Duodenal mucosa (tissue), 2 donors: ENCODE measurements at regions not wholly inside any gene's neighbourhood (a gene's known extent, or its start where the extent isn't known, plus 50 kb on each side); places are given as distances from the start of the nearest gene placed in this dataset.

Experiments used
- H3K27ac ChIP-seq: one replicate; pipeline ENCODE4 v1.7.0; 2013; ENCODE audit warnings: low read depth, low read length
- H3K27me3 ChIP-seq, 2 donors: one replicate each; pipeline ENCODE4 v1.7.0; 2013; ENCODE audit warnings: low read length in 2 of 2, control low read depth in 1 of 2; ENCODE audit not compliant: insufficient read depth in 2 of 2, control insufficient read depth in 1 of 2
- H3K36me3 ChIP-seq, 2 donors: one replicate each; pipeline ENCODE4 v1.7.0; 2013; ENCODE audit warnings: low read length in 2 of 2, control low read depth in 1 of 2; ENCODE audit not compliant: insufficient read depth in 2 of 2, control insufficient read depth in 1 of 2
- H3K4me1 ChIP-seq, 2 donors: one replicate each; pipeline ENCODE4 v1.7.0; 2013; ENCODE audit warnings: low read length in 2 of 2, control low read depth in 1 of 2; ENCODE audit not compliant: insufficient read depth in 2 of 2, control insufficient read depth in 1 of 2
- H3K4me3 ChIP-seq, 2 donors: one replicate each; pipeline ENCODE4 v1.7.0; 2013; ENCODE audit warnings: low read length in 2 of 2, low read depth in 1 of 2
- H3K9ac ChIP-seq, 2 donors: one replicate each; pipeline ENCODE4 v1.7.0; 2013; ENCODE audit warnings: low read length in 2 of 2, low read depth in 1 of 2
- H3K9me3 ChIP-seq, 2 donors: one replicate each; pipeline ENCODE4 v1.7.0; 2013; ENCODE audit warnings: low read length in 2 of 2, control low read depth in 1 of 2; ENCODE audit not compliant: control insufficient read depth in 1 of 2

DNA sequence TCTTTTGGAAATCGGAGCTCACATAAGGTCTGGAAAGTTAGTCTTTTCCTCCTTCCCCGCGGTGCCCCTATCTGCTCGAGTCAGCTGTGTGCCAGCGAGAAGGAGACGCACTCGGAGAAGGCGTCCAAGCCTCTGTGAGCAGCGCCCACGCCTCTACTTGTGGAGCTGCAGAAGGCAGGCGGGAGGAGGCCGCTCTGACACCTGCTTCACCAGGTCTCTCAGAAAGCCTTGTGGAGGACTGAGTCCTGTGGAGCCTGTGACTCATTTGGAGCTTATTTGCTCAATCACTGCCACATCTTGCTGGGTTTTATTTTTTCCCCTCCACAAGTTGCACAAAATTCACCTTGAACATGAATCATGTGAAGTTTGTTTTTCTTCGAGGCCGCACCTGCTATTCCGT, 117.5 kb downstream of the IRX2 start:
- Histone ChIP-seq H3K4me1 (no peaks in the 10 kb centered on the region), H3K27ac (no peak overlapping the region), H3K9ac (no peak overlapping the region), H3K9me3 (no peaks in the 10 kb centered on the region), H3K27me3 (no peaks in the 10 kb centered on the region), H3K36me3 (no peaks in the 10 kb centered on the region), H3K4me3 (no peak overlapping the region)

DNA sequence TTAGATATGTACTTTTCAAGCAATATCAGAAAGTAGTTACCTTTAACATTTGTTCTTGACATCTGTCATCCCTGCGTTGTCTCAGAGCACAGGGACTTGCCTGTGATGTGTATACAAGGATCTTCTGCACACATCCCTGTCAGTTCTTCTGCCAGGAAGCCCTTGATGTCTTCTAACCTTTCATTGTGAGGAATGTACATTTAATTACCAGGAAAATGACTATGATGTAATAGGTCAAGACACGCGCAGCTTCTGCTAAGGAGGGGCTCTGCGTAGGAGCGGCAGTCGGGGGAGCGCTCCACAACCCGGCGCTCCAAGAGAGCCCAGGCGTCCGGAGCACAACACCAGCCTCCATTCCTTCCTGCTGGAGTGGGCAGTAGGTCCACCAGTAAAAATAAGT, 119.7 kb downstream of the IRX2 start:
- no peaks in the 10 kb centered on the region for H3K36me3 ChIP-seq
- no peak overlapping the region for H3K27ac ChIP-seq
- H3K9me3 ChIP-seq: no peaks in the 10 kb centered on the region
- H3K27me3 ChIP-seq: no peaks in the 10 kb centered on the region
- no peak overlapping the region for H3K9ac ChIP-seq
- H3K4me3 ChIP-seq: no peak overlapping the region
- no peaks in the 10 kb centered on the region for H3K4me1 ChIP-seq

DNA sequence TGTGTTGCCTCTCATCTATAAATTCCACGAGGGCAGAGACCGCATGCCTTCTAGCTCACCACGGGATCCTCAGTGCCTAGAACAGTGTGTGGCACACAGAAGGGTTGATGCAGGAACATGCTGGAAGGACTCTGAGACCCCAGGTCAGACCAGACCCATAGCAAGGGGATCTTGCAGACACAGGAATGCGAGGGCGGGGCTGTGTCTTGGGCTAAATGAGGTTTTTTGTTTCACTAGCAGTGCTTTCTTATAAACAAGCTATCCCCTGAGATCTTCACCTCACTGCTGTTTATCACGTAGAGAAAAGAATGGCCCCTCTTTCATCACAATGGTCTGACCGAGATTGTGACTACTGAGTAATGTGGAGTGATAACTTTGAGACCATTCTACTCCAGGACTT, 122.4 kb downstream of the IRX2 start:
- no peaks in the 10 kb centered on the region for H3K36me3 ChIP-seq
- no peak overlapping the region for H3K9ac ChIP-seq
- no peaks in the 10 kb centered on the region for H3K4me1 ChIP-seq
- H3K27me3 ChIP-seq: no peaks in the 10 kb centered on the region
- no peak overlapping the region for H3K27ac ChIP-seq
- H3K4me3 ChIP-seq: no peak overlapping the region
- H3K9me3 ChIP-seq: no peaks in the 10 kb centered on the region

DNA sequence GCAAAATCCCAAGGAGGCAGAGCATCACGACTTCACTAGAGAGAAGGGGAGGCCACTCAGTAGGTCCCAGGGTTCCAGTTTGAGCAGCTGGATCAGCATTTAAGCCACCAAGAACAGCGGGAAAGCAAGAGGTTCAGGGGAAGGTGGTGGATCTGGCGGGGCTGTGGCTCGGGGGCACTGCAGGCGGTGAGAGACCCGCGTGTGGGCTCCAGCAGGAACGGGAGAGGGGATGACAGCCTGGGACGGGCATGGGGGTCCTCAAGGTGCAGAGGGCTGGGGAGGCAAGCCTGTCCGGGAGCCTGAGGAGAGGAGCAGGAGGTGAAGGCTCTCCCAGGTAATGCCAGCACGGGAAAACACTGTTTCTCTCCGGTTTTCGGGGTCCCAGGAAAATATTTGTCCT, 123.6 kb downstream of the IRX2 start:
- no peaks in the 10 kb centered on the region for H3K4me1 ChIP-seq
- H3K27ac ChIP-seq: no peak overlapping the region
- H3K27me3 ChIP-seq: no peaks in the 10 kb centered on the region
- no peak overlapping the region for H3K4me3 ChIP-seq
- H3K9me3 ChIP-seq: no peaks in the 10 kb centered on the region
- no peaks in the 10 kb centered on the region for H3K36me3 ChIP-seq
- no peak overlapping the region for H3K9ac ChIP-seq

DNA sequence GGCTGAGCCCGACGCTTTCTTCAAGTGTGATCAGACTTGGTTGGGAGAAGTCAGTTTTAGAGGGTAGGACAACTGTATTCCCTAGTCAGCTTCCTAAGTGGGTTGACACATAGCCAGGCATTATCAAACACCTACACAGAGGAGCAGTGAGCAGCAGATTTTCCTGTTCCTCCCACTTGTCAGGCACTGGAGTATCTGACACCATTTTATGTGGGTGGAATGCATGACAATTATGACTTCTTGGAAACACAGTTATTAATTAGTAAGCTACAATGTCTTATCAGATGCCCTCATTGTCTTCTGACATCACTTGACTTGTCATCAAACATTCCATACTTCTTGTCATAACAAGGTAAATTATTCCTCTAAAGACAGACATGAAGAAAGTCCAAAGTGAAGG, 124.9 kb downstream of the IRX2 start:
- Histone ChIP-seq H3K36me3 (no peaks in the 10 kb centered on the region), H3K4me1 (no peaks in the 10 kb centered on the region), H3K4me3 (no peak overlapping the region), H3K9ac (no peak overlapping the region), H3K9me3 (no peaks in the 10 kb centered on the region), H3K27me3 (no peaks in the 10 kb centered on the region), H3K27ac (no peak overlapping the region)

DNA sequence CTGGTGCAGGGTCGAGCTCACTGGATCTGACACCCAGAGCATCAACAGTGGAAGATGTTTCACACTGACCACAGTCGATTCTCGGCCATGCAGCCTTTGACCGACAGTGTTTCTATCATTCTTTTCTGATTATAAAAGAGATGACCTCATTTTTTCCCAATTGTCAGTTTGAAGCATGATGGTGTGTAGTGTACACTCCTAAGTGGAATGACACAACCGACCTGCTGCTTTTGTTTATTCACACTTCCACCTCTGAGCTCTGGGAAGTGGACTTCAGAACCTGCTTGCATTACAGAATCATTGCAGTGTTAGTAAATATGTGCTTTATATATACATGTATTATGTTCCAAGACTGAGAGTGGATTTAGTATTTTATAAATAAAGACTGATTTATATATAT, 128.6 kb downstream of the IRX2 start:
- H3K4me1 ChIP-seq: no peaks in the 10 kb centered on the region
- no peak overlapping the region for H3K4me3 ChIP-seq
- no peak overlapping the region for H3K9ac ChIP-seq
- no peaks in the 10 kb centered on the region for H3K9me3 ChIP-seq
- no peak overlapping the region for H3K27ac ChIP-seq
- no peaks in the 10 kb centered on the region for H3K27me3 ChIP-seq
- H3K36me3 ChIP-seq: no peaks in the 10 kb centered on the region

DNA sequence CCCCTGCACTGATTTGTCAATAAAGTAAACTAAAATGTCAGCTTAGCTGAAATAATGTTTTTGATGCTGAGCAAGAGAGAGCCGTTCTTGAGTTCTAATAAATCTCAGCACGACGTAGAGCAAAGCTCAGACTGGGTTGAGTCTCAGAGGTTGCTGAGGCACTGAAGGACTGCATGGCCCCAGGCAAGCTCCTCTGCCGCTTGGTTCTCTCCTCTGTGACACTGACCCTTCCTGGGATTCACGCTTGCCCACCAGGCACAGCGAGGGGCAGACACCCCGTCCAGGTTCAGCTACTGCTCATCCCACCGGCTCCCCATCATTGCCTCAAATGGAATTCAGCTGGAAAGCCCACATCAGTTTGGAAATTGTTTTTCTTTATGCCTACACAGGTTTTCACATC, 129.8 kb downstream of the IRX2 start:
- Histone ChIP-seq H3K4me3 (no peak overlapping the region), H3K27me3 (no peaks in the 10 kb centered on the region), H3K9ac (no peak overlapping the region), H3K9me3 (no peaks in the 10 kb centered on the region), H3K36me3 (no peaks in the 10 kb centered on the region), H3K4me1 (no peaks in the 10 kb centered on the region), H3K27ac (no peak overlapping the region)

DNA sequence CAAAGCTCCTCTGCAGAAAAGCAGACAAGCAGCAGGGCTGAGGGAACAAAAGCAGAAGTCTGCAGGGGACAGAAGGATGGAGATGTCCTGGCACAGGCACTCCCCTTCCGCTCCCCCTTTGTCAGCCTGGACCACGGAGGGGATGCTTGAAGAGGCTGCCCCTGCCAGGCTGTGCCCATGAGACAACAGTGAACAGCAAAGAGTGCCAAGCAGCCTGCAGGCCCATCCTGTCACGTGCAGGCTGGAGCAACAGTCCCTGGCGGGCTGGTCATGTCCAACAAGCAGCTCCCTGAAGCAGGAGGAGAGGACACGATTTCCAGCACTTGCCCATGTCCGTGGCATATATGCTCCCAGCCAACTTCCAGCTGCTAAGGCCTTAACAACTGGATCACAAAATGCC, 132.3 kb downstream of the IRX2 start:
- no peaks in the 10 kb centered on the region for H3K36me3 ChIP-seq
- H3K9me3 ChIP-seq: no peaks in the 10 kb centered on the region
- H3K27me3 ChIP-seq: no peaks in the 10 kb centered on the region
- no peak overlapping the region for H3K4me3 ChIP-seq
- H3K4me1 ChIP-seq: no peaks in the 10 kb centered on the region
- no peak overlapping the region for H3K9ac ChIP-seq
- no peak overlapping the region for H3K27ac ChIP-seq

DNA sequence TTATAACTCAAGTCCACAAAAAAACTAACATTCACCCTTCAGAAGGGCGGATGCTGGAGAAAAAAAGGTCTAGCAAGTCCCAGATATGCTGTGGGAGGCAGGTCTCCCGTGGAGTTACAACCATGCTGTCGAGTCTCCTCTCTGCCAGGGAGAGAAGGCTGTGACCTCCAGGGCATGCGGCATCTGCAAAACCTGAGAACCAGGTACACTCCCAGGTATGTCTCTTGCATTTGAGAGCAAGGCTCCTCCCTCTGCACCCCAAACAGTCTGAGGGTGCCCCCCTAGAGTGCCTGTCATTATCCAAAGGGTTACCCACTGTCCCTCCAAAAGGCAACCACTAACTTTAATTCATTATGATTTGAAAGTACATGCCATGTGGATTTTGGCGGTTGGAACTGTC, 134.0 kb downstream of the IRX2 start:
- Histone ChIP-seq H3K9ac (no peak overlapping the region), H3K27me3 (no peaks in the 10 kb centered on the region), H3K36me3 (no peaks in the 10 kb centered on the region), H3K4me1 (no peaks in the 10 kb centered on the region), H3K4me3 (no peak overlapping the region), H3K27ac (no peak overlapping the region), H3K9me3 (no peaks in the 10 kb centered on the region)

DNA sequence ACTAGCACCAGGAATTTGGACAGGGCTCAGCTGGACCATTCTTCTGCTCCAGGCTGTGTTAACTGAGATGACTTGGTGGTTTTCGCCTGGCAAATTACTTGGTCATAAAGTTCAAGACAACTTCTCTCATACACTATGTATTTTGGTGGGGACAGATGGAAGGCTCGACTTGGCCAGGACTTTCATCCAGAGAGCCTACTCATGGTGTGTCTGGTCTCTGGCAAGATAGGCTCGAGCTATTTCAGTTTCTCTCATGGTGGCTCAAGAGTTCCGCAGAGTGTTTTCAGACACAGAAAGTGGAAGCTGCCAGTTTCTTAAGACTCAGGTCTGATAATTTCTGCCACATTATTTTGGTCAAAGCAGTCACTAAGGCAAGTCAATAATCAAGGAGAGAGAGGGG, 135.6 kb downstream of the IRX2 start:
- H3K4me1 ChIP-seq: no peaks in the 10 kb centered on the region

DNA sequence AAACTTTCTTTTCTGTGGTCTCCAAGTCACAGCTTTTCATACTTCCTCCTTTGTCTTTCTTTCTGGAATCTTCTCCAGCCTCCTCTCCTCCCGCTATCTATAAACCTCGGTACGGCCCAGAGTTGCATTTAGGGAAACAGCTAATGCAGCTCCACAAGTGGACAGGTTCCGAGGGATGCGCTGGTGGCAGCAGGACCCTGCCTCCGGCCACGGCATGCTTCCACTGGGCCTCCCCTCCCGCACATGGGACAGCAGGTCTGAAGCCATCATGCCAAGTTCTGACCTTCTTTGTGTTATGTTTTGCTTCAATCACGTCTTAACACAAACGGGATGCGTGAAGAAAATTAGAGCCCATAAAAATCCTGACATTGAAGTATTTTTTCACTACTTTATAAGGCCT, 136.9 kb downstream of the IRX2 start:
- Histone ChIP-seq H3K27ac (no peak overlapping the region), H3K27me3 (no peaks in the 10 kb centered on the region), H3K36me3 (no peaks in the 10 kb centered on the region), H3K4me1 (no peaks in the 10 kb centered on the region), H3K4me3 (no peak overlapping the region), H3K9me3 (no peaks in the 10 kb centered on the region), H3K9ac (no peak overlapping the region)

More for the DNA sequence above, 135.6 kb downstream of the IRX2 start:
- H3K27ac ChIP-seq: no peak overlapping the region
- no peaks in the 10 kb centered on the region for H3K27me3 ChIP-seq
- no peaks in the 10 kb centered on the region for H3K36me3 ChIP-seq
- no peaks in the 10 kb centered on the region for H3K9me3 ChIP-seq
- no peak overlapping the region for H3K4me3 ChIP-seq
- no peak overlapping the region for H3K9ac ChIP-seq
